LNCaP clone FGC (cell line): ENCODE measurements at regions not wholly inside any gene's neighbourhood (a gene's known extent, or its start where the extent isn't known, plus 50 kb on each side); places are given as distances from the start of the nearest gene placed in this dataset.

Experiments used
- DNase-seq: peaks from one replicate; pipeline ENCODE4 v3.0.0-alpha.2; 2011; ENCODE audit warnings: low read depth
- H3K4me3 ChIP-seq: 2 replicates; pipeline ENCODE4 v1.5.1; 2011; ENCODE audit warnings: mild to moderate bottlenecking, low read depth, low read length, control low read depth
- TF ChIP-seq, protein P1 (sequence below): IDR thresholded peaks from 2 replicates; pipeline ENCODE4 v1.5.1; 2012; ENCODE audit warnings: mild to moderate bottlenecking; ENCODE audit not compliant: control insufficient read depth, insufficient read depth; ENCODE audit errors: extremely low read depth

DNA sequence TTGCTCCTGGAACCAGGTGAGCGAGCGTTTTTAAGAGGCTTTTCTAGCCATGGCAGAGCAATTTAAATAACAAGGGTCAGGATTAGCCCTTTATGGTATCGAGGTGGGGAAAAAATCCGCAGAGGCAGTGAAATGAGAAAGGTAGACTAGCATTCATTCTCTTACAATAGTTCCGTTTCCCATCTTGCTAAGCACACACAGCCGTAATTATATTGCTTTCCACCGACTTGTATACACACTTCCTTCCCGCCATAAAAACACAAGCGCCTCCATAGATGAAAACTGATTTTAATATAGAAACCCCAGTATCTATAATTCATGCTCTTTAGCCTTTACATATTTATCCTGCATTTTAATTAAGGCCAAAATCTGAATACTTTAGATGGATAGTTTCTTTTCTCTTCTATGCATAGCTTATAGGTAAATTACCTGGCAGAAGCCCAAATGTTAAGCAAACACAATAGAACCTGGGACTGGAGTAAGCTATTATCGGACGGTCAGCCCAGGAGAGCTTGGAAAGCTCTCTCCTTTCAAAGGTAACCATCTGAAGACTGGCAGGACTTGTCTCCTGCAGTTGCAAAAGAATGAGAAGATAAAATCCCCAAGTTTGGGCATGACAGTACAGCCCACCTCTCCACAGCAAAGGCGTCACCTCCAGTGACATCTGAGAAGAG, 90.9 kb upstream of the MC3R start:
- no peak overlapping the region for H3K4me3 ChIP-seq
- TF ChIP-seq, protein P1, sequence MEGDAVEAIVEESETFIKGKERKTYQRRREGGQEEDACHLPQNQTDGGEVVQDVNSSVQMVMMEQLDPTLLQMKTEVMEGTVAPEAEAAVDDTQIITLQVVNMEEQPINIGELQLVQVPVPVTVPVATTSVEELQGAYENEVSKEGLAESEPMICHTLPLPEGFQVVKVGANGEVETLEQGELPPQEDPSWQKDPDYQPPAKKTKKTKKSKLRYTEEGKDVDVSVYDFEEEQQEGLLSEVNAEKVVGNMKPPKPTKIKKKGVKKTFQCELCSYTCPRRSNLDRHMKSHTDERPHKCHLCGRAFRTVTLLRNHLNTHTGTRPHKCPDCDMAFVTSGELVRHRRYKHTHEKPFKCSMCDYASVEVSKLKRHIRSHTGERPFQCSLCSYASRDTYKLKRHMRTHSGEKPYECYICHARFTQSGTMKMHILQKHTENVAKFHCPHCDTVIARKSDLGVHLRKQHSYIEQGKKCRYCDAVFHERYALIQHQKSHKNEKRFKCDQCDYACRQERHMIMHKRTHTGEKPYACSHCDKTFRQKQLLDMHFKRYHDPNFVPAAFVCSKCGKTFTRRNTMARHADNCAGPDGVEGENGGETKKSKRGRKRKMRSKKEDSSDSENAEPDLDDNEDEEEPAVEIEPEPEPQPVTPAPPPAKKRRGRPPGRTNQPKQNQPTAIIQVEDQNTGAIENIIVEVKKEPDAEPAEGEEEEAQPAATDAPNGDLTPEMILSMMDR = no peak
- peak; percentile 4 for DNase-seq

DNA sequence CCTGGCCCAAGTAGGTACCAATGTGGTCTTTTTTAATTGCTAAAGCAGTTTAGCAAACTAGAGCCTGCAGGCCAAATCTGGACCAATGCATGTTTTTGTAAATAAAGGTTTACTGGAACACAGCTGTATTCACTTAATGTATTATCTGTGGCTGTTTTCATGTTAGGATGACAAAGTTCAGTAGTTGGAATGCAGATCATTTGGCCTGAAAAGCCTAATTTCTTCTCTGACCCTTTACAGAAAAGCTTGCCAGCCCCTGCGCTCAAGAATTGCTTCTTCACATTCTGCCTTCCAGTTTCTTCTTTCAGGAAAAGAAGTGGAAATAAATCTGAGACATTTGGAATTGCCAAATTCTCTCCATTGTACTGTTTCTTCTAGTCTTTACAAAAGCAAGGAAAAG, 90.0 kb upstream of the MC3R start:
- no peak overlapping the region for H3K4me3 ChIP-seq
- no peak for DNase-seq
- TF ChIP-seq, protein P1 = no peak

DNA sequence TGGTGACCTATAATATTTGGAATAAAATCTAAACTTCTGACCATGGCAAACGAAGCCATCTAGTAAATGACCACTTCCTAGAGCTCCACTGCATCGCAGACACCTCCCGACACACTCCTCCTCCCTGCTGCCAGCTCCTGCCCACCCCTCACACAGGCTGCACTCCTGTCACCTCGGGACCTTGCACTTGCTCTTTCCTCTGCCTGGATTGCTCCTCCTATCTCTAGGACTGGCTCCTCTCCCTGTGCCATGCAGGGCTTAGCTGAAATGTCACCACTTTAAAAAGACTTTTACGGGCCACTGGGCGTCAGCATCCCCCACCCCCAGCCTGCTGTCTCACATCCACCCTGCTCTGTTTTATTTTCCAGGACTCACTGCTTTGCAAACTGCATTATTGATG, 87.6 kb upstream of the MC3R start:
- TF ChIP-seq, protein P1 = no peak
- DNase-seq = no peak
- H3K4me3 ChIP-seq = no peak overlapping the region

DNA sequence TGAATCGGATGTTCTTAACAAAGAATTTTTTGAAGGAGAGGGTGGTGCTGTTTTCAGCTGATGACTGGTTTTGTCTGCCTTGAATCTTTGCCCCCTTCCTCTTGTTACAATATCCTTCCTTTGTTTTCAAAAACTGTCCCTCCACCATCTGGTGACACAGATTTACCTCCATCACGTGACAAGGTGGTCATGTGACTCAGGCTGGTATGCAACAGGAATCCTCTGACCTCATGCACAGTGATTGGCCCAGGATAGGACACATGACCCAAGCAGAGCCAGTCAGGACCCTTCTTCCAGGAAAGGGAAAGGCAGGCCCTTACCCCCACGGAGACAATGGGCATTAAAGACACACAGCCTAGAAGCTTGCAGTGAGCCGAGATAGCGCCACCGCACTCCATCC, 84.7 kb upstream of the MC3R start:
- TF ChIP-seq, protein P1 = no peak
- no peak for DNase-seq
- H3K4me3 ChIP-seq = no peak overlapping the region

DNA sequence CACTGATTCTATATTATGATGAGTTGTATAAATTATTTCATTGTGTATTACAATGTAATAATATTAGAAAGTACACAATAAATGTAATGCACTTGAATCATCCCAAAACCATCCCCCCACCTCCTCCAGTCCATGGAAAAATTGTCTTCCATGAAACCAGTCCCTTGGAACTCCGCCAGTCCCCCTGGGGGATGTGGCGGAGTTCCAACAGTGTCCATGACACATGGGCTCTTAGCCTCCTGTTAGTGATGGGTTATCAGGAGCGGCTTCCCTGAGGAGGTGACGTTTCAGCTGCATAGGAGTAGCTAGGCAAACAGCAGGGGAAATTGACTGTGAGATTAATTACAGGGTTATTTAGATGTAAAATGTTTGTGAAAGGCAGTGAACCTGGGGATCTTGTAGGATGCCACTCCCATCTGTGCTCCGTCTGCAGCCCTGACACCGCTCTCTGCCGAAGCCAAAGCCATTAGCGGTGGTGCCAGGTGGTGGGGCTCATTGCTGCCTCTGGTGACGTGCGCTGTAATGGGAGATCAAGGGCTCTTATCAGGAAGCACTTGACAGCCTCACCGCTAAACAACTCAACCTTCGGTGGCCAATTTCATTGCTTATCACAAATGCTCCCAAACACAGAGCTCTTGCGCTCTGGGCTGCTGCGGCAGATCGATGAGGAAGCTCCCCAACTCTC, 81.6 kb upstream of the MC3R start:
- no peak overlapping the region for H3K4me3 ChIP-seq
- no peak for DNase-seq
- TF ChIP-seq, protein P1 = no peak

DNA sequence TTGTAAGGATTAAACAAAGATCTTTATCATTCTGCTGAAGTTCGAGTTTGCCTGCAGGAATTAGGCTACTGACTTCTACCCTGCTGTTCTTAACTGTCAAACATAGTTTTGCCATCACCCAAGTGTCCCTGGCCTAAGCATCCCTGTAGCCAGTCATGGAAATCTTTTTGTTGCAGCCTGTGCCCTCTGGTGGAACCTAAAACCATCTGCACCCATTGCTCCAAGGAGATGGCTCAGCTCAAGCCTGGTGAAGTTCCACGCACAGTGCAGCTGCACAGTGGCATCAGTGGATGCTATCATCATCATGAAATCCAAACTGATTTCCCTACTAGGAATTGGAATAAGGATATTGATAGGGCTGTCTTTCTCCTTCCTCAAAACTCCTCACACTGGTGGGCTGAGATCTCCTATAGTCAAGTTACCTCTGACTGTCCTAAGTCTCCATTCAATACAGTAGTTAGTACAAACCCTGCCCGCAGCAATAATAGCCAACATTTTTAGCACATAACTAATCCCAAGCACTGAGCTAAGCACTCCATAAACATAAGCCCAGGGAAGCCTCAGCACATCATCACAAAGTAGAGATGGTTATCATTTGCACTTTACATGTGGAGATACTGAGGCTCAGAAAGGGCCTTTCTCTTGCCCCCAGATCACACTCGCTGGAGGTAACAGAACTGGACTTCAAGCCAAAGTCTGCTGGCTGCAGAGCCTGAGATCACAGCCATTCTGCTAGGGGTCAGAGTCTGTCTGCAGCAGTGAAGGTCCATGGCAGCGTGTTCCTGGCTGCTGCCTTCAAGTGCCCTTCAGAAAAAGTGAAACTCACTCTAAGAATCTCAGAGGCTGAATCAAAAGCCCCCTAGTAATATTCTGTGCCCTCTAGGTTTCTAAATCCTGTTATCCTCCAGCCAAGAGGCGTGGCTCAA, 77.2 kb upstream of the MC3R start:
- DNase-seq = no peak
- H3K4me3 ChIP-seq = no peak overlapping the region
- TF ChIP-seq, protein P1 = peak; percentile 27
